ENCODE measurements at regions not wholly inside any gene's neighbourhood (a gene's known extent, or its start where the extent isn't known, plus 50 kb on each side); places are given as distances from the start of the nearest gene placed in this dataset.

GRCh38 chr5:143481697-143482531 is 78.4 kb upstream of the NR3C1 start (continued):
- TF ChIP-seq, protein P1, sequence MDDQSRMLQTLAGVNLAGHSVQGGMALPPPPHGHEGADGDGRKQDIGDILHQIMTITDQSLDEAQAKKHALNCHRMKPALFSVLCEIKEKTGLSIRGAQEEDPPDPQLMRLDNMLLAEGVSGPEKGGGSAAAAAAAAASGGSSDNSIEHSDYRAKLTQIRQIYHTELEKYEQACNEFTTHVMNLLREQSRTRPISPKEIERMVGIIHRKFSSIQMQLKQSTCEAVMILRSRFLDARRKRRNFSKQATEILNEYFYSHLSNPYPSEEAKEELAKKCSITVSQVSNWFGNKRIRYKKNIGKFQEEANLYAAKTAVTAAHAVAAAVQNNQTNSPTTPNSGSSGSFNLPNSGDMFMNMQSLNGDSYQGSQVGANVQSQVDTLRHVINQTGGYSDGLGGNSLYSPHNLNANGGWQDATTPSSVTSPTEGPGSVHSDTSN (CRISPR knock-in tag; IDR thresholded peaks at IDR 0.05; ENCODE audit: borderline replicate concordance), result no peak
- TF ChIP-seq SMAD3 (CRISPR knock-in tag; IDR thresholded peaks at IDR 0.05) (no peak), PAWR (CRISPR knock-in tag; IDR thresholded peaks at IDR 0.05; ENCODE audit: borderline replicate concordance) (no peak), HMG20A (CRISPR knock-in tag; IDR thresholded peaks at IDR 0.05; ENCODE audit: borderline replicate concordance) (peak; percentile 85; the same call in 1 of the 2 replicates), HNF4G (IDR thresholded peaks at IDR 0.05; ENCODE audit: borderline replicate concordance, low read depth, low read length) (peak; percentile 68; the same call in 1 of the 2 replicates), HNF4G (CRISPR knock-in tag; IDR thresholded peaks at IDR 0.05; ENCODE audit: borderline replicate concordance, low read depth) (peak; percentile 80; the same call in 1 of the 2 replicates), ZNF790 (CRISPR knock-in tag; IDR thresholded peaks at IDR 0.05; ENCODE audit: borderline replicate concordance) (no peak), CEBPG (CRISPR knock-in tag; IDR thresholded peaks at IDR 0.05) (peak; percentile 96), YY1 (IDR thresholded peaks at IDR 0.05; ENCODE audit: insufficient read depth, insufficient replicate concordance, low read depth, low read length) (no peak), ATF7 (IDR thresholded peaks at IDR 0.05) (peak; percentile 72), ATF7 (CRISPR knock-in tag; IDR thresholded peaks at IDR 0.05) (no peak), MLXIP (CRISPR knock-in tag; IDR thresholded peaks at IDR 0.05; ENCODE audit: borderline replicate concordance) (no peak)
- TF ChIP-seq, protein P2, sequence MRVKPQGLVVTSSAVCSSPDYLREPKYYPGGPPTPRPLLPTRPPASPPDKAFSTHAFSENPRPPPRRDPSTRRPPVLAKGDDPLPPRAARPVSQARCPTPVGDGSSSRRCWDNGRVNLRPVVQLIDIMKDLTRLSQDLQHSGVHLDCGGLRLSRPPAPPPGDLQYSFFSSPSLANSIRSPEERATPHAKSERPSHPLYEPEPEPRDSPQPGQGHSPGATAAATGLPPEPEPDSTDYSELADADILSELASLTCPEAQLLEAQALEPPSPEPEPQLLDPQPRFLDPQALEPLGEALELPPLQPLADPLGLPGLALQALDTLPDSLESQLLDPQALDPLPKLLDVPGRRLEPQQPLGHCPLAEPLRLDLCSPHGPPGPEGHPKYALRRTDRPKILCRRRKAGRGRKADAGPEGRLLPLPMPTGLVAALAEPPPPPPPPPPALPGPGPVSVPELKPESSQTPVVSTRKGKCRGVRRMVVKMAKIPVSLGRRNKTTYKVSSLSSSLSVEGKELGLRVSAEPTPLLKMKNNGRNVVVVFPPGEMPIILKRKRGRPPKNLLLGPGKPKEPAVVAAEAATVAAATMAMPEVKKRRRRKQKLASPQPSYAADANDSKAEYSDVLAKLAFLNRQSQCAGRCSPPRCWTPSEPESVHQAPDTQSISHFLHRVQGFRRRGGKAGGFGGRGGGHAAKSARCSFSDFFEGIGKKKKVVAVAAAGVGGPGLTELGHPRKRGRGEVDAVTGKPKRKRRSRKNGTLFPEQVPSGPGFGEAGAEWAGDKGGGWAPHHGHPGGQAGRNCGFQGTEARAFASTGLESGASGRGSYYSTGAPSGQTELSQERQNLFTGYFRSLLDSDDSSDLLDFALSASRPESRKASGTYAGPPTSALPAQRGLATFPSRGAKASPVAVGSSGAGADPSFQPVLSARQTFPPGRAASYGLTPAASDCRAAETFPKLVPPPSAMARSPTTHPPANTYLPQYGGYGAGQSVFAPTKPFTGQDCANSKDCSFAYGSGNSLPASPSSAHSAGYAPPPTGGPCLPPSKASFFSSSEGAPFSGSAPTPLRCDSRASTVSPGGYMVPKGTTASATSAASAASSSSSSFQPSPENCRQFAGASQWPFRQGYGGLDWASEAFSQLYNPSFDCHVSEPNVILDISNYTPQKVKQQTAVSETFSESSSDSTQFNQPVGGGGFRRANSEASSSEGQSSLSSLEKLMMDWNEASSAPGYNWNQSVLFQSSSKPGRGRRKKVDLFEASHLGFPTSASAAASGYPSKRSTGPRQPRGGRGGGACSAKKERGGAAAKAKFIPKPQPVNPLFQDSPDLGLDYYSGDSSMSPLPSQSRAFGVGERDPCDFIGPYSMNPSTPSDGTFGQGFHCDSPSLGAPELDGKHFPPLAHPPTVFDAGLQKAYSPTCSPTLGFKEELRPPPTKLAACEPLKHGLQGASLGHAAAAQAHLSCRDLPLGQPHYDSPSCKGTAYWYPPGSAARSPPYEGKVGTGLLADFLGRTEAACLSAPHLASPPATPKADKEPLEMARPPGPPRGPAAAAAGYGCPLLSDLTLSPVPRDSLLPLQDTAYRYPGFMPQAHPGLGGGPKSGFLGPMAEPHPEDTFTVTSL (CRISPR knock-in tag; IDR thresholded peaks at IDR 0.05; ENCODE audit: borderline replicate concordance), result peak; percentile 92; the same call in 1 of the 2 replicates
- TF ChIP-seq, protein P3, sequence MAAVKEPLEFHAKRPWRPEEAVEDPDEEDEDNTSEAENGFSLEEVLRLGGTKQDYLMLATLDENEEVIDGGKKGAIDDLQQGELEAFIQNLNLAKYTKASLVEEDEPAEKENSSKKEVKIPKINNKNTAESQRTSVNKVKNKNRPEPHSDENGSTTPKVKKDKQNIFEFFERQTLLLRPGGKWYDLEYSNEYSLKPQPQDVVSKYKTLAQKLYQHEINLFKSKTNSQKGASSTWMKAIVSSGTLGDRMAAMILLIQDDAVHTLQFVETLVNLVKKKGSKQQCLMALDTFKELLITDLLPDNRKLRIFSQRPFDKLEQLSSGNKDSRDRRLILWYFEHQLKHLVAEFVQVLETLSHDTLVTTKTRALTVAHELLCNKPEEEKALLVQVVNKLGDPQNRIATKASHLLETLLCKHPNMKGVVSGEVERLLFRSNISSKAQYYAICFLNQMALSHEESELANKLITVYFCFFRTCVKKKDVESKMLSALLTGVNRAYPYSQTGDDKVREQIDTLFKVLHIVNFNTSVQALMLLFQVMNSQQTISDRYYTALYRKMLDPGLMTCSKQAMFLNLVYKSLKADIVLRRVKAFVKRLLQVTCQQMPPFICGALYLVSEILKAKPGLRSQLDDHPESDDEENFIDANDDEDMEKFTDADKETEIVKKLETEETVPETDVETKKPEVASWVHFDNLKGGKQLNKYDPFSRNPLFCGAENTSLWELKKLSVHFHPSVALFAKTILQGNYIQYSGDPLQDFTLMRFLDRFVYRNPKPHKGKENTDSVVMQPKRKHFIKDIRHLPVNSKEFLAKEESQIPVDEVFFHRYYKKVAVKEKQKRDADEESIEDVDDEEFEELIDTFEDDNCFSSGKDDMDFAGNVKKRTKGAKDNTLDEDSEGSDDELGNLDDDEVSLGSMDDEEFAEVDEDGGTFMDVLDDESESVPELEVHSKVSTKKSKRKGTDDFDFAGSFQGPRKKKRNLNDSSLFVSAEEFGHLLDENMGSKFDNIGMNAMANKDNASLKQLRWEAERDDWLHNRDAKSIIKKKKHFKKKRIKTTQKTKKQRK (IDR thresholded peaks at IDR 0.05; ENCODE audit: low read length), result no peak

Measured in HepG2 (cell line).